ENCODE measurements at regions not wholly inside any gene's neighbourhood (a gene's known extent, or its start where the extent isn't known, plus 50 kb on each side); places are given as distances from the start of the nearest gene placed in this dataset.

DNA sequence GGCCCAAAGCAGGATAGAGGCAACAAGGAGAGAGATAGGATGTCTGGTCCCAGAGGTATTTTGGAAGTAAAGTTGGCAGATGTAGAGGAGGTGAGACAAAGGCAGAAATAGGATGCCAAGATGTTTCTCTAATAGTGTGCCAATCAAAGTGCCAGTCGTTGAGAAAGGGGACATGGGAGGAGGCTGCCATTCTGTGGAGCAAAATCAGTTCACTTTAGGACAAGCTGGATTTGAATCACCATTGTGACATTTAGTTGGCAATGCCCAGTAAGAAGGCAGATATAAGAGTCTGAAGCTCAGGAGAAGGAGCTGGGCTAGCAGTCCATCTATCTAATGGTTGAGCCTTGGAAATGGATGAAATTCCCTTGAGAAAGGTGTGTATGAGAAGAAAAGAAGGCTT, 53.8 kb downstream of the ADRB2 start:
- TF ChIP-seq, protein P1, sequence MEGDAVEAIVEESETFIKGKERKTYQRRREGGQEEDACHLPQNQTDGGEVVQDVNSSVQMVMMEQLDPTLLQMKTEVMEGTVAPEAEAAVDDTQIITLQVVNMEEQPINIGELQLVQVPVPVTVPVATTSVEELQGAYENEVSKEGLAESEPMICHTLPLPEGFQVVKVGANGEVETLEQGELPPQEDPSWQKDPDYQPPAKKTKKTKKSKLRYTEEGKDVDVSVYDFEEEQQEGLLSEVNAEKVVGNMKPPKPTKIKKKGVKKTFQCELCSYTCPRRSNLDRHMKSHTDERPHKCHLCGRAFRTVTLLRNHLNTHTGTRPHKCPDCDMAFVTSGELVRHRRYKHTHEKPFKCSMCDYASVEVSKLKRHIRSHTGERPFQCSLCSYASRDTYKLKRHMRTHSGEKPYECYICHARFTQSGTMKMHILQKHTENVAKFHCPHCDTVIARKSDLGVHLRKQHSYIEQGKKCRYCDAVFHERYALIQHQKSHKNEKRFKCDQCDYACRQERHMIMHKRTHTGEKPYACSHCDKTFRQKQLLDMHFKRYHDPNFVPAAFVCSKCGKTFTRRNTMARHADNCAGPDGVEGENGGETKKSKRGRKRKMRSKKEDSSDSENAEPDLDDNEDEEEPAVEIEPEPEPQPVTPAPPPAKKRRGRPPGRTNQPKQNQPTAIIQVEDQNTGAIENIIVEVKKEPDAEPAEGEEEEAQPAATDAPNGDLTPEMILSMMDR (IDR thresholded peaks at IDR 0.05), result no peak
- TF ChIP-seq EZH2 (IDR thresholded peaks at IDR 0.05; ENCODE audit: borderline replicate concordance, insufficient read depth, low read depth, low read length, poor library complexity, severe bottlenecking), result no peak

Measured in B cell (primary cell).